ENCODE measurements at regions not wholly inside any gene's neighbourhood (a gene's known extent, or its start where the extent isn't known, plus 50 kb on each side); places are given as distances from the start of the nearest gene placed in this dataset.

GRCh38 chr10:89992575-89992974 lies 291.2 kb downstream of the KIF20B start:
- TF ChIP-seq POLR2A (IDR thresholded peaks at IDR 0.05) (no peak), CTCF (IDR thresholded peaks at IDR 0.05) (no peak)
